ENCODE measurements at regions not wholly inside any gene's neighbourhood (a gene's known extent, or its start where the extent isn't known, plus 50 kb on each side); places are given as distances from the start of the nearest gene placed in this dataset.

DNA sequence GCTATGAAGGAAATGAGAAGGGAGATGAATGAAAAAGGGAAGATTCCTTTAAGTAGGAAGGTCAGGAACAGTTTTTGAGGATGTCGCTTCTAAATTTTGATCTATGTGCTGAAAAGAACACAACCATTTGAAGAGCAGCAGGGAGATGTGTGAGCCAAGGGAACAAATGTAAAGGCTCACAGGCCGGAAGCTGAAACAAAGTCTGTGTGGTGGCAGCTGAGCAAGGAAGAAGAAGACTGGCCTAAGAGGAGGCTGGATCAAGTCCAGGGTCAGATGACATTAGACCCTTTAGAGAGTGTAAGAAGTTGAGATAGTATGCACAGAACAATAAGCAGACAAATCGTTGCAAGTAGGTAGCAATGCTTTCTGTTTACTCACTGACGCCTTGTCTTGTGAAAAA, 1631.4 kb upstream of the TENM4 start:
- TF ChIP-seq, protein P1, sequence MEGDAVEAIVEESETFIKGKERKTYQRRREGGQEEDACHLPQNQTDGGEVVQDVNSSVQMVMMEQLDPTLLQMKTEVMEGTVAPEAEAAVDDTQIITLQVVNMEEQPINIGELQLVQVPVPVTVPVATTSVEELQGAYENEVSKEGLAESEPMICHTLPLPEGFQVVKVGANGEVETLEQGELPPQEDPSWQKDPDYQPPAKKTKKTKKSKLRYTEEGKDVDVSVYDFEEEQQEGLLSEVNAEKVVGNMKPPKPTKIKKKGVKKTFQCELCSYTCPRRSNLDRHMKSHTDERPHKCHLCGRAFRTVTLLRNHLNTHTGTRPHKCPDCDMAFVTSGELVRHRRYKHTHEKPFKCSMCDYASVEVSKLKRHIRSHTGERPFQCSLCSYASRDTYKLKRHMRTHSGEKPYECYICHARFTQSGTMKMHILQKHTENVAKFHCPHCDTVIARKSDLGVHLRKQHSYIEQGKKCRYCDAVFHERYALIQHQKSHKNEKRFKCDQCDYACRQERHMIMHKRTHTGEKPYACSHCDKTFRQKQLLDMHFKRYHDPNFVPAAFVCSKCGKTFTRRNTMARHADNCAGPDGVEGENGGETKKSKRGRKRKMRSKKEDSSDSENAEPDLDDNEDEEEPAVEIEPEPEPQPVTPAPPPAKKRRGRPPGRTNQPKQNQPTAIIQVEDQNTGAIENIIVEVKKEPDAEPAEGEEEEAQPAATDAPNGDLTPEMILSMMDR (IDR thresholded peaks at IDR 0.05; ENCODE audit: low read depth, low read length) = no peak
- DNase-seq (ENCODE audit: low read depth, low spot score) = no peak
- H3K4me3 ChIP-seq (ENCODE audit: low read depth, low read length) = no peak overlapping the region
- in situ Hi-C loops (cut with HindIII; ENCODE audit: low sequenced_read_pairs) = no loop called here

DNA sequence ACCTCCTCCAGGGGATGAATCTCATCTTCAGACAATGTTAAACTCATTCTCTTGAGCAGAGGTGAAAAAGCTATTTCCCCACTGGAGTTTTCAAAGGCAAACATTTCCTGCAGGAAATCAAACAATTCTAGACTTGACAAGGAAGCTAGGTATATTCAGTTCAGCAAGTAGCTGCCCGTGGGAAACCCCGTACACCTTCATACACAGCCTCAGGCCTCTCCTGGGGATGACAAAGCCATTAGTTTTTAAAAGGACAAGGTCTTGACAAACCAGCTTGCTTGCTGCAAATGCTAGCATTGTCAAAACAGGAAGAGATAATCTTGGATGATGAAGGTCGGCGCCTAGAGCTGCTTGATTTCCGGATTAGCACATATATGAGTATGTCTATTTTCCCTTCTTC, 1630.8 kb upstream of the TENM4 start:
- no peak for DNase-seq (ENCODE audit: low read depth, low spot score)
- TF ChIP-seq, protein P1 (IDR thresholded peaks at IDR 0.05; ENCODE audit: low read depth, low read length) = no peak
- in situ Hi-C loops (cut with HindIII; ENCODE audit: low sequenced_read_pairs) = no loop called here
- no peak overlapping the region for H3K4me3 ChIP-seq (ENCODE audit: low read depth, low read length)

DNA sequence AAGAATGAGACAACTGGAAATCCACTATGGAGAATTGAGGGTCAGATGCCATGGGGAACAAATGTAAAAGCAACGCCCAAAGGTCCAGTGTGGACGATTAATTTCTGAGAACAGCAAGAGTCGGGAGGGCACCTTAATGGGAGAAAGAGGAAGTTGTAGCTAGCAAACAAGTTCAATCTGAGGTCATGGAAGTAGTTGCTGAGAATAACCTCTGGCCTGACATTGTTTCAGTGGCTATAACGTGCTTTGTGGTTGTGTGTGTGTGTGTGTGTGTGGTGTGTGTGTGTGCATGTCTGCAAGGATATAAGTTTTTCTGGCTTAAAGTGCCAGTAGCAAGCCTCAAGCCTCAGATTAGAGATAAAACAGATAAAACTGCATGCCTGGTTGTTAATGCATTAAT, 1630.1 kb upstream of the TENM4 start:
- no peak overlapping the region for H3K4me3 ChIP-seq (ENCODE audit: low read depth, low read length)
- TF ChIP-seq, protein P1 (IDR thresholded peaks at IDR 0.05; ENCODE audit: low read depth, low read length) = no peak
- in situ Hi-C loops (cut with HindIII; ENCODE audit: low sequenced_read_pairs) = no loop called here
- no peak for DNase-seq (ENCODE audit: low read depth, low spot score)

DNA sequence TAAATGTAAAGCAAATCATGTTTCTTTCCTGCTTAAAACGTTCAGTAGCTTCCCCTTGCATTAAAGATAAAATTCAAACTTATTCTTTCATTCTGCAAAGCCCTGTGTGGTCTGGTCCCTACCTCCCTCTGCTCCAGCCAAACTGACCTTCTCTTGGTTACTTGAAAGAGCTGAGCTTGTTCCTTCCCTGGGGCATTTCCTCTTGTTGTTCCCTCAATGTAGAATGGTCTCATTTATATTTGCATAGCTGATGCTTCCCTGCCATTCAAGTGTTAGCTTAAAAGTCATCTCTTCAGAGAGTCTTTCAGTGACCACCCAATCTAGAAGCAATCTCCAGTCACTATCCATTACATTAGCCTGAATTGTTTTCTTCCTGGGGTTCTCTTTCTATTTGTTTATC, 1618.5 kb upstream of the TENM4 start:
- TF ChIP-seq, protein P1 (IDR thresholded peaks at IDR 0.05; ENCODE audit: low read depth, low read length) = no peak
- no peak for DNase-seq (ENCODE audit: low read depth, low spot score)
- in situ Hi-C loops (cut with HindIII; ENCODE audit: low sequenced_read_pairs) = no loop called here
- no peak overlapping the region for H3K4me3 ChIP-seq (ENCODE audit: low read depth, low read length)

DNA sequence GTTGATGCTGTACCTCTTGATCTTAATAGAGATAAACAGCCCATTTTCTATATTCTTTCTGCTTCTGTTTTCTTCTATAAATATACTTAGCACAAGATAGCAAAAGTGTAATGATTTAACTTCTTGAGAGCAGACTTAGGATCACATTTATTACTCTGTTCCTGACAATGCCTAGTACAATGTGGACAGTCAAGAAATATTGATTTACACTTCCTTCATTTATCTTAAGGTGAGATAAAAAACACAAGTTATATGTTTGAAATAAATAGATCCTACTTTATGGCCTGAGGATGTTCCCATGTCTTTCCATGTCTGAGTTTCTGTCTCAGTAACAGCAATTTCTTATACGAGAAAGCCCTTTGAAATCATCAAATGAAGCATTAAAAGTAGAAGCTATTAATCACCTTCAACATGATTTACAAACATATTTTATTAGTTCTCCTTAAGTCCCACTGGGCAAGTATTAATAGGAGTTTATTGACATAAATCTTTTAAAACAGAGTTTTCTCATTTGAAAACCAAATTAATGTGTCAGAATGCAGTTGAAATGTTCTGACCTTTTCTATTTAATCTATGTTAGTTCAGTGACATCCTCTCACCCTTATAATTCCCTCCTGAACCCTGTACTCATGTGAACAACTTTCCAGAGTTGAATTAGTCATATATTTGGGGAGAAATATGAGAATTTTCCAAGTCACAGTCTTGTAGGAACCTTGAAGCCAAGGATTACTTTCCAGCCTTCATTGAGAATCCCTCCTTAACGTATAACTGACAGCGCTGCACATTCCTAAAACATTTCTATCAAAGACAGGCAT, 1611.7 kb upstream of the TENM4 start:
- TF ChIP-seq, protein P1 (IDR thresholded peaks at IDR 0.05; ENCODE audit: low read depth, low read length) = no peak

DNA sequence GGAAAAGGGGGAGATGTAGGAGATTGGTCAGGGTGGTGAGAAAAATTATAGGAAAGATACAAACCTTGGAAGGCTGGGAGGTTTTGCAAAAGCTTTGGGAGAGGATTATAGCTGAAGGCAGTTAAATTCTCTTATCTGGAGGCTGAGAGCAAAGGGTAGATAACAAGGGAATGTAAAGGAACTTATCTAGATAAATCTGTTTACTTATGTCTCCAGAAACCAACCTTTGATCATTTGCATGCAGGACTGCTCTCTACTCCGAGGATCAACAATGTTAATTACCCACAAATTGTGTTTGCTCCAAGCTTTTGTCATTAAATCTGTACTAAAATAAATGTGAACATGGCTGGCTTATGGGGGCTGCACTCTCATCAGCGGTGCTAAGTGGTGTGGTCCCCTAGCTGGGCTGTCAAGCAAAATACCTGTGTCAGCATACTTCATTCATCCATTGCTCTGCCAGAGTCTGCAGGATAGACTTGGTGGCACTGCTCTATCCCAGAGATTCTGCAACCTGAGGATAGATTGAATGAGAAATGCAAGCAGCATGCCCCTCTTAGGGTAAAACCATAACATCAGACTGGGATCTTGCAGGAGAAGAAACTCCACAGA, 1599.2 kb upstream of the TENM4 start:
- in situ Hi-C loops (cut with HindIII; ENCODE audit: low sequenced_read_pairs) = no loop called here
- TF ChIP-seq, protein P1 (IDR thresholded peaks at IDR 0.05; ENCODE audit: low read depth, low read length) = no peak
- no peak for DNase-seq (ENCODE audit: low read depth, low spot score)
- H3K4me3 ChIP-seq (ENCODE audit: low read depth, low read length) = no peak overlapping the region

More for the DNA sequence above, 1611.7 kb upstream of the TENM4 start:
- no peak for DNase-seq (ENCODE audit: low read depth, low spot score)
- no peak overlapping the region for H3K4me3 ChIP-seq (ENCODE audit: low read depth, low read length)
- in situ Hi-C loops (cut with HindIII; ENCODE audit: low sequenced_read_pairs) = no loop called here
